Transverse colon (tissue), 3 donors: ENCODE measurements at regions not wholly inside any gene's neighbourhood (a gene's known extent, or its start where the extent isn't known, plus 50 kb on each side); places are given as distances from the start of the nearest gene placed in this dataset.

Source experiments
- POLR2A ChIP-seq: fragments of 450-650 bp; IDR thresholded peaks from one replicate; pipeline ENCODE4 v1.6.1; 2016; ENCODE audit warnings: antibody characterized with exemption, mild to moderate bottlenecking, moderate library complexity
- TF ChIP-seq, protein P1 (sequence below), 5 experiments: fragments of 200-600 bp in 3 of 5; fragments of 450-650 bp in 2 of 5; sonication (generic) in 3 of 5; IDR thresholded peaks; 1 replicate in 2 of 5; 2 replicates in 3 of 5; pipeline ENCODE4 v1.5.1; 2016 to 2017; ENCODE audit warnings: antibody characterized with exemption in 5 of 5, inconsistent platforms in 3 of 5, mild to moderate bottlenecking in 2 of 5, moderate library complexity in 1 of 5

GRCh38 chr2:175679728-175680127 is 322.3 kb downstream of the LNPK start:
- TF ChIP-seq, protein P1, sequence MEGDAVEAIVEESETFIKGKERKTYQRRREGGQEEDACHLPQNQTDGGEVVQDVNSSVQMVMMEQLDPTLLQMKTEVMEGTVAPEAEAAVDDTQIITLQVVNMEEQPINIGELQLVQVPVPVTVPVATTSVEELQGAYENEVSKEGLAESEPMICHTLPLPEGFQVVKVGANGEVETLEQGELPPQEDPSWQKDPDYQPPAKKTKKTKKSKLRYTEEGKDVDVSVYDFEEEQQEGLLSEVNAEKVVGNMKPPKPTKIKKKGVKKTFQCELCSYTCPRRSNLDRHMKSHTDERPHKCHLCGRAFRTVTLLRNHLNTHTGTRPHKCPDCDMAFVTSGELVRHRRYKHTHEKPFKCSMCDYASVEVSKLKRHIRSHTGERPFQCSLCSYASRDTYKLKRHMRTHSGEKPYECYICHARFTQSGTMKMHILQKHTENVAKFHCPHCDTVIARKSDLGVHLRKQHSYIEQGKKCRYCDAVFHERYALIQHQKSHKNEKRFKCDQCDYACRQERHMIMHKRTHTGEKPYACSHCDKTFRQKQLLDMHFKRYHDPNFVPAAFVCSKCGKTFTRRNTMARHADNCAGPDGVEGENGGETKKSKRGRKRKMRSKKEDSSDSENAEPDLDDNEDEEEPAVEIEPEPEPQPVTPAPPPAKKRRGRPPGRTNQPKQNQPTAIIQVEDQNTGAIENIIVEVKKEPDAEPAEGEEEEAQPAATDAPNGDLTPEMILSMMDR (IDR thresholded peaks at IDR 0.05) = no peak
- no peak for TF ChIP-seq POLR2A
